ENCODE measurements at regions not wholly inside any gene's neighbourhood (a gene's known extent, or its start where the extent isn't known, plus 50 kb on each side); places are given as distances from the start of the nearest gene placed in this dataset.

GRCh38 chr14:85895603-85896002 is 365.7 kb downstream of the FLRT2 start (continued):
- TF ChIP-seq ZBTB33 (IDR thresholded peaks at IDR 0.05) (no peak), TAF1 (conservative IDR thresholded peaks at IDR 0.05) (no peak), FOXA1 (IDR thresholded peaks at IDR 0.05) (no peak), GABPA (IDR thresholded peaks at IDR 0.05 in 1 of 2, conservative IDR thresholded peaks at IDR 0.05 in 1 of 2) (no peak), NR2F2 (IDR thresholded peaks at IDR 0.05) (no peak)
- TF ChIP-seq, protein P1, sequence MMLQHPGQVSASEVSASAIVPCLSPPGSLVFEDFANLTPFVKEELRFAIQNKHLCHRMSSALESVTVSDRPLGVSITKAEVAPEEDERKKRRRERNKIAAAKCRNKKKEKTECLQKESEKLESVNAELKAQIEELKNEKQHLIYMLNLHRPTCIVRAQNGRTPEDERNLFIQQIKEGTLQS (IDR thresholded peaks at IDR 0.05) = no peak
- TF ChIP-seq, protein P2, sequence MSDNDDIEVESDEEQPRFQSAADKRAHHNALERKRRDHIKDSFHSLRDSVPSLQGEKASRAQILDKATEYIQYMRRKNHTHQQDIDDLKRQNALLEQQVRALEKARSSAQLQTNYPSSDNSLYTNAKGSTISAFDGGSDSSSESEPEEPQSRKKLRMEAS (IDR thresholded peaks at IDR 0.05) = no peak

- TF ChIP-seq JUND (IDR thresholded peaks at IDR 0.05) (no peak), GABPA (IDR thresholded peaks at IDR 0.05 in 1 of 2, conservative IDR thresholded peaks at IDR 0.05 in 1 of 2) (no peak), SP1 (IDR thresholded peaks at IDR 0.05) (no peak), RAD21 (IDR thresholded peaks at IDR 0.05) (no peak), EGR1 (IDR thresholded peaks at IDR 0.05; ENCODE audit: low read depth in 2 of 2) (no peak), YY1 (IDR thresholded peaks at IDR 0.05) (no peak), NR2F2 (IDR thresholded peaks at IDR 0.05) (no peak), ZBTB33 (IDR thresholded peaks at IDR 0.05) (no peak), TAF1 (conservative IDR thresholded peaks at IDR 0.05) (no peak), HNF4A (conservative IDR thresholded peaks at IDR 0.05) (no peak), HNF4G (IDR thresholded peaks at IDR 0.05) (no peak), RXRA (IDR thresholded peaks at IDR 0.05) (no peak), FOXA2 (IDR thresholded peaks at IDR 0.05) (no peak), FOXA1 (IDR thresholded peaks at IDR 0.05) (no peak), CTCF (IDR thresholded peaks at IDR 0.05; ENCODE audit: low read depth, low read length, missing input control) (no peak), REST (IDR thresholded peaks at IDR 0.05) (no peak)
- TF ChIP-seq, protein P1 (IDR thresholded peaks at IDR 0.05) = no peak
- TF ChIP-seq, protein P2 (IDR thresholded peaks at IDR 0.05) = no peak
- 83% methylated on average over 4 of the region's 4 CpGs for WGBS
- no peaks in the 10 kb centered on the region for H3K9me3 ChIP-seq (ENCODE audit: control insufficient read depth in 4 of 4, low read length in 3 of 4)
Observed at GRCh38 chr14:85892251-85892650, 362.3 kb downstream of the FLRT2 start.

More at GRCh38 chr14:85892251-85892650, 362.3 kb downstream of the FLRT2 start:
- Histone ChIP-seq H3K27ac (ENCODE audit: low read depth in 1 of 2, low read length in 2 of 2) (no peak overlapping the region), H3K4me3 (ENCODE audit: low read depth in 1 of 3, low read length in 3 of 3) (no peak overlapping the region), H3K36me3 (ENCODE audit: control insufficient read depth in 4 of 4, insufficient read depth in 3 of 4, low read depth in 1 of 4, low read length in 3 of 4) (no peaks in the 10 kb centered on the region), H3K9ac (ENCODE audit: low read depth in 1 of 2, low read length in 2 of 2) (no peak overlapping the region), H3K4me1 (ENCODE audit: control insufficient read depth in 4 of 4, insufficient read depth in 4 of 4, low read length in 3 of 4) (no peaks in the 10 kb centered on the region), H3K27me3 (ENCODE audit: control insufficient read depth in 4 of 4, insufficient read depth in 4 of 4, low read length in 3 of 4) (no peaks in the 10 kb centered on the region)
- DNase-seq (ENCODE audit: low spot score) = no peak
